Mesenchymal stem cell (in vitro differentiated cells and primary cell): ENCODE measurements at regions not wholly inside any gene's neighbourhood (a gene's known extent, or its start where the extent isn't known, plus 50 kb on each side); places are given as distances from the start of the nearest gene placed in this dataset.

Source experiments
- DNase-seq: peaks from one replicate; pipeline ENCODE4 v3.0.0-alpha.2; 2013
- H2AFZ ChIP-seq: one replicate; pipeline ENCODE4 v1.6.1; 2013; ENCODE audit warnings: low read depth, mild to moderate bottlenecking, control low read depth, inconsistent platforms, low read length, moderate library complexity
- H2AK5ac ChIP-seq: 2 replicates; pipeline ENCODE4 v1.6.1; 2013; ENCODE audit warnings: low read length, moderate library complexity, mild to moderate bottlenecking, inconsistent platforms; ENCODE audit not compliant: severe bottlenecking
- H2BK120ac ChIP-seq: one replicate; pipeline ENCODE4 v1.6.1; 2013; ENCODE audit warnings: low read depth, mild to moderate bottlenecking, inconsistent platforms, low read length, moderate library complexity
- H2BK12ac ChIP-seq, 2 experiments: one replicate each; pipeline ENCODE4 v1.6.1; 2013; ENCODE audit warnings: inconsistent platforms in 2 of 2, low read length in 2 of 2, mild to moderate bottlenecking in 2 of 2, moderate library complexity in 2 of 2, control low read depth in 1 of 2
- H2BK15ac ChIP-seq: one replicate; pipeline ENCODE4 v1.6.1; 2013; ENCODE audit warnings: mild to moderate bottlenecking, low read depth, inconsistent platforms; ENCODE audit not compliant: poor library complexity, severe bottlenecking
- H2BK5ac ChIP-seq: 2 replicates; pipeline ENCODE4 v1.6.1; 2013; ENCODE audit warnings: low read depth, mild to moderate bottlenecking, low read length, control low read depth, inconsistent platforms; ENCODE audit not compliant: poor library complexity, severe bottlenecking
- H3K14ac ChIP-seq, 2 experiments: one replicate each; pipeline ENCODE4 v1.6.1; 2013; ENCODE audit warnings: inconsistent platforms in 2 of 2, low read length in 2 of 2, control low read depth in 1 of 2, mild to moderate bottlenecking in 1 of 2, moderate library complexity in 1 of 2
- H3K18ac ChIP-seq, 2 experiments: one replicate each; pipeline ENCODE4 v1.6.1; 2013; ENCODE audit warnings: inconsistent platforms in 2 of 2, low read length in 2 of 2, control low read depth in 1 of 2, low read depth in 1 of 2, mild to moderate bottlenecking in 1 of 2
- H3K23ac ChIP-seq, 2 experiments: one replicate each; pipeline ENCODE4 v1.6.1; 2013; ENCODE audit warnings: inconsistent platforms in 2 of 2, low read length in 2 of 2, mild to moderate bottlenecking in 2 of 2, moderate library complexity in 2 of 2, control low read depth in 1 of 2
- H3K27ac ChIP-seq: 2 replicates; pipeline ENCODE4 v1.5.1; 2013; ENCODE audit warnings: mild to moderate bottlenecking, moderate library complexity, low read length, control low read depth, inconsistent platforms; ENCODE audit not compliant: poor library complexity, severe bottlenecking
- H3K27me3 ChIP-seq, 2 experiments: 2 replicates each; pipeline versions ENCODE4 v1.6.1 to v1.7.0; 2013; ENCODE audit warnings: low read length in 2 of 2, mild to moderate bottlenecking in 2 of 2, moderate library complexity in 2 of 2, control low read depth in 1 of 2, inconsistent platforms in 1 of 2; ENCODE audit not compliant: control insufficient read depth in 1 of 2, insufficient read depth in 1 of 2
- H3K36me3 ChIP-seq, 2 experiments: 2 replicates each; pipeline versions ENCODE4 v1.6.1 to v1.7.0; 2013; ENCODE audit warnings: low read length in 2 of 2, control low read depth in 1 of 2, inconsistent platforms in 1 of 2, low read depth in 1 of 2, mild to moderate bottlenecking in 1 of 2; ENCODE audit not compliant: insufficient read depth in 2 of 2, control insufficient read depth in 1 of 2
- H3K4ac ChIP-seq, 2 experiments: one replicate each; pipeline ENCODE4 v1.6.1; 2013; ENCODE audit warnings: inconsistent platforms in 2 of 2, low read length in 2 of 2, mild to moderate bottlenecking in 2 of 2, moderate library complexity in 2 of 2, control low read depth in 1 of 2, low read depth in 1 of 2
- H3K4me1 ChIP-seq: 2 replicates; pipeline ENCODE4 v1.6.1; 2013; ENCODE audit warnings: low read depth, low read length, control low read depth; ENCODE audit not compliant: control insufficient read depth, insufficient read depth
- H3K4me2 ChIP-seq: 2 replicates; pipeline ENCODE4 v1.6.1; 2013; ENCODE audit warnings: low read length, mild to moderate bottlenecking, inconsistent platforms; ENCODE audit not compliant: poor library complexity, severe bottlenecking
- H3K4me3 ChIP-seq, 2 experiments: 2 replicates each; pipeline versions ENCODE4 v1.5.1 to v1.7.0; 2013; ENCODE audit warnings: low read length in 2 of 2, mild to moderate bottlenecking in 2 of 2, control low read depth in 1 of 2, low read depth in 1 of 2; ENCODE audit not compliant: insufficient read depth in 1 of 2
- H3K79me1 ChIP-seq: replicated peaks from 2 replicates; pipeline ENCODE4 v1.6.1; 2013; ENCODE audit warnings: mild to moderate bottlenecking, control low read depth, low read length, inconsistent platforms; ENCODE audit not compliant: poor library complexity, severe bottlenecking
- H3K9ac ChIP-seq: 2 replicates; pipeline ENCODE4 v1.7.0; 2013; ENCODE audit warnings: mild to moderate bottlenecking, low read length, moderate library complexity
- H3K9me3 ChIP-seq: 2 replicates; pipeline ENCODE4 v1.7.0; 2013; ENCODE audit warnings: mild to moderate bottlenecking, low read length; ENCODE audit not compliant: control insufficient read depth
- H4K8ac ChIP-seq: one replicate; pipeline ENCODE4 v1.6.1; 2013; ENCODE audit warnings: inconsistent platforms, mild to moderate bottlenecking, low read length, moderate library complexity
- H4K91ac ChIP-seq: one replicate; pipeline ENCODE4 v1.6.1; 2013; ENCODE audit warnings: mild to moderate bottlenecking, low read length, inconsistent platforms
- WGBS: methylation state at CpG from one replicate; pipeline ENCODE4 v1.1.7; 2013; ENCODE audit warnings: mixed read lengths; 5-methylcytosine and 5-hydroxymethylcytosine counted together

- no peak overlapping the region for H3K4ac ChIP-seq
- no peak overlapping the region for H2BK12ac ChIP-seq
- no peak overlapping the region for H3K9ac ChIP-seq
- H3K79me1 ChIP-seq: no peaks in the 10 kb centered on the region
- H2AFZ ChIP-seq: no peak overlapping the region
- 92% methylated on average over 3 of the region's 5 CpGs for WGBS
- H3K4me2 ChIP-seq: no peak overlapping the region
- no peak overlapping the region for H3K27ac ChIP-seq
- H3K18ac ChIP-seq: no peak overlapping the region
- peak overlapping the region; percentile 2 for H2AK5ac ChIP-seq
- H3K27me3 ChIP-seq: peaks cover 0 to 4% of the 10 kb centered on the region in 2 experiments
- no peaks in the 10 kb centered on the region for H3K9me3 ChIP-seq
- peaks cover 5% of the 10 kb centered on the region for H3K4me1 ChIP-seq
- H4K8ac ChIP-seq: no peak overlapping the region
- no peak overlapping the region for H2BK15ac ChIP-seq
- H3K14ac ChIP-seq: no peak overlapping the region
- no peak overlapping the region for H3K23ac ChIP-seq
- no peak overlapping the region for H2BK120ac ChIP-seq
- no peak overlapping the region for H2BK5ac ChIP-seq
- no peak overlapping the region for H3K4me3 ChIP-seq
- DNase-seq: no peak
- H4K91ac ChIP-seq: no peak overlapping the region
- no peaks in the 10 kb centered on the region for H3K36me3 ChIP-seq
Observed at GRCh38 chr2:104757056-104757455, 96.9 kb upstream of the POU3F3 start.

GRCh38 chr2:104758199-104758620, 95.7 kb upstream of the POU3F3 start:
- no peak overlapping the region for H2AFZ ChIP-seq
- no peak overlapping the region for H3K9ac ChIP-seq
- no peak overlapping the region for H3K14ac ChIP-seq
- no peak overlapping the region for H2BK120ac ChIP-seq
- peaks cover 5% of the 10 kb centered on the region for H3K4me1 ChIP-seq
- peaks cover 0 to 4% of the 10 kb centered on the region in 2 experiments for H3K27me3 ChIP-seq
- H3K23ac ChIP-seq: no peak overlapping the region
- H2AK5ac ChIP-seq: no peak overlapping the region
- no peaks in the 10 kb centered on the region for H3K9me3 ChIP-seq
- no peaks in the 10 kb centered on the region for H3K79me1 ChIP-seq
- H4K91ac ChIP-seq: no peak overlapping the region
- H3K18ac ChIP-seq: no peak overlapping the region
- no peak overlapping the region for H3K4me3 ChIP-seq
- H2BK5ac ChIP-seq: peak overlapping the region; percentile 45
- 10% methylated on average over 9 of the region's 9 CpGs for WGBS
- DNase-seq: no peak
- H3K4me2 ChIP-seq: peak overlapping the region; percentile 46
- H3K27ac ChIP-seq: peak overlapping the region; percentile 64
- no peak overlapping the region for H4K8ac ChIP-seq
- H3K36me3 ChIP-seq: no peaks in the 10 kb centered on the region
- no peak overlapping the region for H3K4ac ChIP-seq
- no peak overlapping the region for H2BK15ac ChIP-seq
- H2BK12ac ChIP-seq: no peak overlapping the region

GRCh38 chr2:104762031-104762430, 91.9 kb upstream of the POU3F3 start:
- Histone ChIP-seq H3K36me3 (no peaks in the 10 kb centered on the region), H2AFZ (no peak overlapping the region), H3K27ac (no peak overlapping the region), H3K27me3 (no peaks in the 10 kb centered on the region), H2BK15ac (no peak overlapping the region), H3K9ac (no peak overlapping the region), H3K18ac (no peak overlapping the region), H2AK5ac (no peak overlapping the region), H3K23ac (no peak overlapping the region), H3K79me1 (no peaks in the 10 kb centered on the region), H3K4me1 (peaks cover 9% of the 10 kb centered on the region), H3K14ac (no peak overlapping the region), H2BK120ac (no peak overlapping the region), H3K9me3 (no peaks in the 10 kb centered on the region), H2BK5ac (no peak overlapping the region), H3K4ac (no peak overlapping the region), H3K4me3 (no peak overlapping the region), H4K8ac (no peak overlapping the region), H3K4me2 (no peak overlapping the region), H4K91ac (no peak overlapping the region), H2BK12ac (no peak overlapping the region)
- 75% methylated on average over 8 of the region's 8 CpGs for WGBS
- DNase-seq: no peak

GRCh38 chr2:104766683-104767082, 87.2 kb upstream of the POU3F3 start:
- H2BK120ac ChIP-seq: no peak overlapping the region
- H3K27me3 ChIP-seq: no peaks in the 10 kb centered on the region
- peaks cover 6% of the 10 kb centered on the region for H3K4me1 ChIP-seq
- H3K4me2 ChIP-seq: no peak overlapping the region
- no peak overlapping the region for H3K14ac ChIP-seq
- H2BK12ac ChIP-seq: no peak overlapping the region
- H2BK5ac ChIP-seq: no peak overlapping the region
- no peak overlapping the region for H3K18ac ChIP-seq
- no peaks in the 10 kb centered on the region for H3K36me3 ChIP-seq
- no peak overlapping the region for H3K9ac ChIP-seq
- no peak for DNase-seq
- 71% methylated on average over 8 of the region's 10 CpGs for WGBS
- no peak overlapping the region for H3K4me3 ChIP-seq
- H3K9me3 ChIP-seq: no peaks in the 10 kb centered on the region
- no peak overlapping the region for H4K91ac ChIP-seq
- H3K27ac ChIP-seq: no peak overlapping the region
- no peak overlapping the region for H2BK15ac ChIP-seq
- H3K4ac ChIP-seq: no peak overlapping the region
- H2AFZ ChIP-seq: no peak overlapping the region
- H4K8ac ChIP-seq: no peak overlapping the region
- no peaks in the 10 kb centered on the region for H3K79me1 ChIP-seq
- H2AK5ac ChIP-seq: no peak overlapping the region
- no peak overlapping the region for H3K23ac ChIP-seq
